KMS-11 (cell line): ENCODE measurements at regions not wholly inside any gene's neighbourhood (a gene's known extent, or its start where the extent isn't known, plus 50 kb on each side); places are given as distances from the start of the nearest gene placed in this dataset.
A peak's percentile ranks its signal among the peaks of the same experiment; 100 is the strongest.

Experiments
- H2AFZ ChIP-seq: fragments of 200-600 bp; sonication (generic); 2 replicates; pipeline ENCODE4 v1.6.1; 2016; ENCODE audit warnings: antibody characterized with exemption, mixed run types, low read depth
- H3K27ac ChIP-seq: fragments of 200-600 bp; sonication (generic); 2 replicates; pipeline ENCODE4 v1.6.1; 2016; ENCODE audit warnings: mild to moderate bottlenecking, mixed run types
- H3K27me3 ChIP-seq: fragments of 200-600 bp; sonication (generic); 2 replicates; pipeline ENCODE4 v1.6.1; 2017; ENCODE audit warnings: mild to moderate bottlenecking, low read depth, mixed run types, moderate library complexity; ENCODE audit not compliant: insufficient read depth
- H3K36me3 ChIP-seq: fragments of 200-600 bp; sonication (generic); 2 replicates; pipeline ENCODE4 v1.6.1; 2017; ENCODE audit warnings: mild to moderate bottlenecking, mixed run types; ENCODE audit not compliant: insufficient read depth
- H3K4me1 ChIP-seq: fragments of 200-600 bp; sonication (generic); 2 replicates; pipeline ENCODE4 v1.6.1; 2016; ENCODE audit warnings: mild to moderate bottlenecking, low read depth, mixed run types; ENCODE audit not compliant: poor library complexity, severe bottlenecking
- H3K4me2 ChIP-seq: fragments of 200-600 bp; sonication (generic); 2 replicates; pipeline ENCODE4 v1.7.0; 2016; ENCODE audit warnings: mild to moderate bottlenecking, mixed run types
- H3K4me3 ChIP-seq: fragments of 200-600 bp; sonication (generic); IDR thresholded peaks from 2 replicates; pipeline ENCODE4 v1.6.1; 2017; ENCODE audit warnings: low read depth, low read length, mixed read lengths; ENCODE audit not compliant: insufficient read depth
- H3K79me2 ChIP-seq: fragments of 200-600 bp; sonication (generic); 2 replicates; pipeline ENCODE4 v1.6.1; 2016; ENCODE audit warnings: low read depth, mixed run types; ENCODE audit not compliant: insufficient read depth
- H3K9ac ChIP-seq: fragments of 200-600 bp; sonication (generic); 2 replicates; pipeline ENCODE4 v1.6.1; 2016; ENCODE audit warnings: mild to moderate bottlenecking, mixed run types
- H4K20me1 ChIP-seq: fragments of 200-600 bp; sonication (generic); 2 replicates; pipeline ENCODE4 v1.6.1; 2016; ENCODE audit warnings: mild to moderate bottlenecking, mixed run types; ENCODE audit not compliant: insufficient read depth
- CTCF ChIP-seq: fragments of 200-600 bp; sonication (generic); conservative IDR thresholded peaks from 2 replicates; pipeline ENCODE4 v1.6.1; 2017; ENCODE audit warnings: low read depth, mild to moderate bottlenecking, antibody characterized with exemption, low read length, moderate library complexity, mixed read lengths

DNA sequence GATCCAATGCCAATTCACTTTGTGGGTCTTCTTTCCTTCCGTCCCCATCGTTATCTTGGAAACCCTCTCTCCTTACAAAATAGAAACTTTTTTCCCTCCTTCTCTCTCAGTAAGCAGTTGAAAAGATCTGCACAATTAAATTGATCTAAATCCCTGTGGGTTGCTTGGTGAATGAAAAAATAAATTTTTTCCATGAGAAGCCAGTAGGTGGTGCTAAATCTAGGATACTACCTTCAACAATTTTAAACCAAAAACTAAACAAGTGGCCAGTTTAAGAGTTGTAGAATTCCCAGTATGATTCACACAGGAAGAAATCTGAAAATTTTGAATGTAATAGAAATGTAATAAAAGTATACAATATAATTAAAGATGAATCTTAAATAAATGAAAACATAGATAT lies 990.3 kb upstream of the ZNF722 start:
- Histone ChIP-seq H4K20me1 (no peaks in the 10 kb centered on the region), H3K27ac (no peak overlapping the region), H3K4me2 (no peak overlapping the region), H3K79me2 (no peaks in the 10 kb centered on the region), H3K4me3 (no peak overlapping the region), H3K9ac (no peak overlapping the region), H2AFZ (no peak overlapping the region), H3K36me3 (no peaks in the 10 kb centered on the region), H3K27me3 (no peaks in the 10 kb centered on the region), H3K4me1 (no peaks in the 10 kb centered on the region)
- TF ChIP-seq CTCF, result peak; percentile 54; the same call in 1 of the 2 replicates

- H3K9ac ChIP-seq, result no peak overlapping the region
- no peak for TF ChIP-seq CTCF
- H3K4me3 ChIP-seq, result no peak overlapping the region
- H3K27ac ChIP-seq, result no peak overlapping the region
- H4K20me1 ChIP-seq, result no peaks in the 10 kb centered on the region
- no peaks in the 10 kb centered on the region for H3K27me3 ChIP-seq
- no peaks in the 10 kb centered on the region for H3K36me3 ChIP-seq
- H3K4me1 ChIP-seq, result no peaks in the 10 kb centered on the region
- no peak overlapping the region for H2AFZ ChIP-seq
- no peak overlapping the region for H3K4me2 ChIP-seq
- no peaks in the 10 kb centered on the region for H3K79me2 ChIP-seq
These were observed 988.9 kb upstream of the ZNF722 start for GRCh38 chr7:63009771-63010170.

GRCh38 chr7:63012633-63013183 lies 985.9 kb upstream of the ZNF722 start:
- Histone ChIP-seq H3K4me1 (no peaks in the 10 kb centered on the region), H3K9ac (no peak overlapping the region)
- no peak for TF ChIP-seq CTCF

GRCh38 chr7:63014792-63015191 lies 983.9 kb upstream of the ZNF722 start:
- no peaks in the 10 kb centered on the region for H3K79me2 ChIP-seq
- no peak for TF ChIP-seq CTCF
- no peak overlapping the region for H3K4me3 ChIP-seq
- no peaks in the 10 kb centered on the region for H3K27me3 ChIP-seq
- no peaks in the 10 kb centered on the region for H3K4me1 ChIP-seq
- H3K36me3 ChIP-seq, result no peaks in the 10 kb centered on the region
- no peak overlapping the region for H3K9ac ChIP-seq
- no peak overlapping the region for H3K4me2 ChIP-seq
- H2AFZ ChIP-seq, result no peak overlapping the region
- no peak overlapping the region for H3K27ac ChIP-seq
- H4K20me1 ChIP-seq, result no peaks in the 10 kb centered on the region

More at GRCh38 chr7:63012633-63013183, 985.9 kb upstream of the ZNF722 start:
- Histone ChIP-seq H4K20me1 (no peaks in the 10 kb centered on the region), H3K4me2 (no peak overlapping the region), H3K79me2 (no peaks in the 10 kb centered on the region), H2AFZ (no peak overlapping the region), H3K36me3 (no peaks in the 10 kb centered on the region), H3K27ac (no peak overlapping the region), H3K27me3 (no peaks in the 10 kb centered on the region), H3K4me3 (no peak overlapping the region)
